ENCODE measurements at regions not wholly inside any gene's neighbourhood (a gene's known extent, or its start where the extent isn't known, plus 50 kb on each side); places are given as distances from the start of the nearest gene placed in this dataset.

GRCh38 chr1:114234408-114235124 is 80.9 kb upstream of the SYT6 start:
- H3K14ac ChIP-seq (replicated peaks; ENCODE audit: low read depth, low read length) = no peak overlapping the region
- no peak overlapping the region for H3K4ac ChIP-seq (ENCODE audit: low read depth, low read length)
- CTCF ChIA-PET = no interaction called here
- H2BK20ac ChIP-seq (ENCODE audit: low read depth, low read length) = no peak overlapping the region
- no peaks in the 10 kb centered on the region for H3K79me1 ChIP-seq (ENCODE audit: low read depth in 1 of 2, low read length in 2 of 2)
- no peak overlapping the region for H2BK15ac ChIP-seq (ENCODE audit: low read depth, low read length)
- DNase-seq (no peak), ATAC-seq (ENCODE audit: low read depth) (no peak)
- in situ Hi-C loops (cut with MboI; ENCODE audit: low sequenced_read_pairs) (no loop called here), dilution Hi-C loops (cut with HindIII; ENCODE audit: low sequenced_read_pairs, unreplicated experiment) (no loop called here), intact Hi-C loops (cut with micrococcal nuclease) (no loop called here)
- no peaks in the 10 kb centered on the region for H3K9me1 ChIP-seq (ENCODE audit: insufficient read depth, low read length)
- no peaks in the 10 kb centered on the region for H4K20me1 ChIP-seq (ENCODE audit: insufficient read depth, low read length)
- no TSS peak for BruUV-seq (replicated peaks)
- H3K36me3 ChIP-seq (ENCODE audit: control insufficient read depth, insufficient read depth, low read length) = no peaks in the 10 kb centered on the region
- no peak overlapping the region for H3K23ac ChIP-seq (ENCODE audit: low read depth, low read length)
- H2BK120ac ChIP-seq (ENCODE audit: low read depth, low read length) = no peak overlapping the region
- H2BK5ac ChIP-seq (ENCODE audit: low read depth, low read length, poor library complexity, severe bottlenecking) = no peak overlapping the region
- WGBS, 2 experiments (ENCODE audit: extremely low coverage in 2 of 2, insufficient read length in 1 of 2) = 100% methylated on average over 1 of the region's 3 CpGs; no CpG with 5 or more reads in 1 of the 2 experiments
- H3K4me1 ChIP-seq (ENCODE audit: control insufficient read depth, insufficient read depth, low read length) = no peaks in the 10 kb centered on the region
- H3K9ac ChIP-seq (ENCODE audit: low read depth, low read length) = no peak overlapping the region
- H3K4me2 ChIP-seq (ENCODE audit: low read depth, low read length) = no peak overlapping the region
- H3K18ac ChIP-seq (ENCODE audit: low read depth, low read length) = no peak overlapping the region
- no peak for TF ChIP-seq POLR2A (IDR thresholded peaks at IDR 0.05; ENCODE audit: low read depth, low read length)
- TF ChIP-seq MAZ (IDR thresholded peaks at IDR 0.05; ENCODE audit: borderline replicate concordance, low read depth, low read length) = no peak
- no peak for TF ChIP-seq RFX5 (IDR thresholded peaks at IDR 0.05; ENCODE audit: low read depth, low read length)
- no peak for TF ChIP-seq SMC3 (IDR thresholded peaks at IDR 0.05; ENCODE audit: low read depth, low read length)
- no peak for TF ChIP-seq NFE2L2 (IDR thresholded peaks at IDR 0.05; ENCODE audit: low read depth, low read length)
- no peak for TF ChIP-seq RCOR1 (IDR thresholded peaks at IDR 0.05; ENCODE audit: insufficient replicate concordance, low read length)
- TF ChIP-seq CEBPB (IDR thresholded peaks at IDR 0.05; ENCODE audit: low read depth, low read length) = no peak
- no peak overlapping the region for H4K91ac ChIP-seq (ENCODE audit: insufficient read depth, low read depth, low read length)
- POLR2A ChIA-PET (ENCODE audit: unreplicated experiment) = no interaction called here
- H2AK5ac ChIP-seq (ENCODE audit: low read depth, low read length) = no peak overlapping the region
- no peak overlapping the region for H4K5ac ChIP-seq (ENCODE audit: low read depth, low read length)
- H3K9me3 ChIP-seq (ENCODE audit: control insufficient read depth, insufficient read depth, low read length) = no peaks in the 10 kb centered on the region
- H3K27ac ChIP-seq (ENCODE audit: insufficient read depth, low read length) = no peak overlapping the region
- H2AK9ac ChIP-seq (replicated peaks; ENCODE audit: low read depth, low read length, poor library complexity) = no peak overlapping the region
- H3K56ac ChIP-seq (ENCODE audit: extremely low read depth, insufficient read depth, low read length) = no peak overlapping the region
- H2AFZ ChIP-seq (replicated peaks; ENCODE audit: low read length, poor library complexity) = peak overlapping the region; percentile 11
- H3K27me3 ChIP-seq (ENCODE audit: control insufficient read depth, insufficient read depth, low read length) = peaks cover 14% of the 10 kb centered on the region
- no peak overlapping the region for H3K4me3 ChIP-seq (ENCODE audit: insufficient read depth, low read depth, low read length)
- no peak overlapping the region for H4K8ac ChIP-seq (ENCODE audit: low read depth in 2 of 2, low read length in 2 of 2)

All from IMR-90 (cell line).